Kidney glomerular epithelial cell (primary cell): ENCODE measurements at regions not wholly inside any gene's neighbourhood (a gene's known extent, or its start where the extent isn't known, plus 50 kb on each side); places are given as distances from the start of the nearest gene placed in this dataset.

Source experiments
- DNase-seq: peaks from one replicate; lab custom pipeline; 2025; lab: John Stamatoyannopoulos, UW

DNA sequence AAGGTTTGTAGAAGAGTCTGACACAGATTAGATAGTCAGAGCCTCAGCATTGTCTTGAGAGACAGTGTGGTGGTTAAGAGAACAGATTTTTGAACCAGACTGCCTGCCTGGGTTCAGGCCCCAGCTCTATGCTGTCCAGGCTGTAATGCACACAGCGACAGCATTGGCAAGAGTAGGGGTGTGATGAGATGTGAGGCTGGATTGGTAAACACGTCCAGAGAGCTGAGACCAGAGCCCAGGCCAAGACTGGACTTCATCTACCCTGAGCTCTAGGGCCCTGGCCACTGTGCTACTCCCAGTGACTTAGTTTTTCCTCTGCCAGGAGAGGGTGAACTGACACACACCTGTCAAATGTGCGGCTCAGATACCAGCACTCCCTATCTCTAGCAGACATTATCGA, 360.4 kb downstream of the RPS24 start:
- no peak for DNase-seq

DNA sequence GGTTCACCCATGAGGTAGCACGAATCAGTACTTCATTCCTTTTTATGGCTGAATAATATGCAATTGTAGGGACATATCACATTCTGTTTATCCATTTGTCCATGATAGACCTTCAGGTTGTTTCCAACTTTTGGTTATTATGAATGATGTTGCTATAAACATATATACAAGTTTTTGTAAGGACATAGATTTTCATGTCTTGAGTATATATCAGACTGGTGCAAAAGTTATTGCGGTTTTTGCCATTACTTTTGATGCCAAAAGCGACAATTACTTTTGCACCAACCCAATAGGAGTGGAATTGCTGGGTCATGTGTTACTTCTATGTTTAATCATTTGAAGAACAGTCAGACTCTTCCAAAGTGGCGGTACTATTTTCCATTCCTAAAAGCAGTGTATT, 361.5 kb downstream of the RPS24 start:
- DNase-seq: no peak

DNA sequence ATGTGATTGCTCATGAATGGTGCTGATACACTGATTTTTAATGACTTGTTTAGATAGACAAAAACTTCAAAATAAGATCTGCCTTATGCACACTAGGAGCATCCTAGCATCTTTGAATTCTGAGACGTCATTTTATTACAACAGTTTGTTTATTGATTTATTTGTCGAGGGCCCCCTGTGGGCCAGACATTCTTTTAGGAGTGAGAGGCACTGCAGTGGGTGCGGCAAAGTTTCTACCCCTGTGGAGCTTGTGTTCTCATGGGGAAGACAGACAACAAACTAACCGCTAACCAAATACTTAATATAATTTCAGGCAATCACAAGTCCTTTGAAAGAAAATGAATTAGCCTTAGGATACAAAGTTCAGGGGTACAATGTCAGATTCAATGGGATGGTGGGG, 363.1 kb downstream of the RPS24 start:
- DNase-seq: no peak

DNA sequence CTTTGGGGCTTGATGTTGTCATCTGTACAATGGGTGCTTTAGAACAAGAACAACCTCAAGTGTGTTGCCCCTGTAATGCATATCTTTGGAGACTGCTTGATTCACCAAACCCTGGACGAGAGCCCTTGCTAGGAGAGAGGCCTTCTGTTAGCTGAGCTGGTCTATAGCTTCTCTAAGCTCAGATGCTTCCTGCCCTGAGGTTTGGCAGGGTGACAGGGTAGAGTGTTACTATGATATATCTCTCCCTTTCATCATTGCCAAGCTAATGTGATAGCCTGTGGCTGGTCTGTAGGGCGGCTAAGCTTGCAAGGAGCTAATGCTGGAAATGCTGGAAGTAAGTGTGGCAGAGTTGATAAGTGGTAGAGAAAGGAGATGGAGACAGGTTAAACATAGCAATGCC, 364.1 kb downstream of the RPS24 start:
- no peak for DNase-seq

DNA sequence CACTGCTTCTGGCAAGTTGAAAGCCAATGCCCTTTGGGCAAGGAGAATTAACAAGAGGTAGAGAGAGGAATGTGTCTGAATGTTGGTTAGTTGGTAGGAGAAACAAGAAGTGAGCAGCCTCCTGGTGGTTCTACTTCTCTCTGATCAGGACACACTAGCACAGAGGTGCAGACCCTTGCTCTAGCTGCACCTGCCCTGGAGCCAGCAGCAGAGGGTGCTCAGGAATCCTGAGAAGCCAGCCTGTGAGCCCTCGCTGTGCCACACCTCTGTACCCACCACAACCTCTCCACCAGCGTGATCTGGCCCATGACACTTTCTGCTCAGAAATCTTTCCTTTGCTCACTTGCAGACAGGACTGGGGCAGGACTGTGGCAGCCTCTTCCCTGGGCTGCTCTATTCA, 364.7 kb downstream of the RPS24 start:
- no peak for DNase-seq

DNA sequence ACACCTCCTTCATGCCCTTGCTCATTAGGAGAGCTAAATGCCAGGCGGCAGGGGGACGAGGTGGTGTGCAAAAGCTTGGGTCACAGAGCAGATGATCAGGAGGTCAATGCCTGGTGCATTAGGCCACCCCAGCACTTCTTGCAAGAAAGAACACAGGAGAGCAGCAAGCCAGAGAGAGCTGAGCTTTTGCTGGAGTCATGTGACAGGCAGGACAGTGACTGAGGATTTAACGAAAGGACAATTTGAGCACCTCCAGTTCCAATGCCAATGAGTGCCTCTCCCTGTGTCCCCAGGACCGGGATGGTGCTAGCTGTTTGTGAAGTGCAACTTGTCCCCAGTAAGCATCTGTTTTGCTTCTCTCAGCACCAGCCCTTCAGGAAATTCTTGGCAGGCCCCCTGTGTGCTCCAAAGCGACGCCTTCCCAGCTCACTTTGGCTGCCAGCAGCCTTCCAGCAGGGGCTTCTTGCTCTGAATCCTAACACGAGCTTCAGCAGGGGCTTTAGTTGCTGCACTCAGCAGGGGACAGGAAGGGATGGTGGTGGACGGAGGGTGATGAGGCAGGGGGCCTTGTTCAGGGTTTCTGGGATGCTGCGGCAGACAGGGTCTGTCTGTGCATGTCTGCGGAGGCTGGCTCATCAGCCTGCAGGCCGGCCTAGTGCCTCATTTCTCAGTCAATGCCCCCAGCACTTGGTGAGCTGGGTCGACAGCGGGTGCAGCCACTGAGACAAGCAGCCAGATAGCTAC, 368.1 kb downstream of the RPS24 start:
- no peak for DNase-seq

DNA sequence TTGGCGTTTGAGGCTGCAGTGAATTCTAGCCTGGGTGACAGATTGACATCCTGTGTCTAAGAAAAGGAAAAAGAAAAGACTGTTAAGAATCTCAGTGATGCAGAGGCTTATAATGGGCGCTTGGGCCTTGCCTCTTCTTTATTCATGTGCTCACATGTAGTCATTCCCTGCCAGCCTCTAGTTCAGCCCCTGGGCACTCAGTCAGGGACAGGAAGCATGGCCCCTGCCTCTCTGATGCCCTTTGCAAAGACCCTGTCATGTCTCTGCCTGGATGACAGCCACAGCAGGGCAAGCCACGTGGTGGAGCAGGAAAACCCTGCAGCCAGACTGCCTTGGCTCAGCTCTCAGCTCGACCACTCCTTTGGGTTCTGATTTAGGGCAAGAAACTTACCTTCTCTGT, 368.9 kb downstream of the RPS24 start:
- DNase-seq: no peak

DNA sequence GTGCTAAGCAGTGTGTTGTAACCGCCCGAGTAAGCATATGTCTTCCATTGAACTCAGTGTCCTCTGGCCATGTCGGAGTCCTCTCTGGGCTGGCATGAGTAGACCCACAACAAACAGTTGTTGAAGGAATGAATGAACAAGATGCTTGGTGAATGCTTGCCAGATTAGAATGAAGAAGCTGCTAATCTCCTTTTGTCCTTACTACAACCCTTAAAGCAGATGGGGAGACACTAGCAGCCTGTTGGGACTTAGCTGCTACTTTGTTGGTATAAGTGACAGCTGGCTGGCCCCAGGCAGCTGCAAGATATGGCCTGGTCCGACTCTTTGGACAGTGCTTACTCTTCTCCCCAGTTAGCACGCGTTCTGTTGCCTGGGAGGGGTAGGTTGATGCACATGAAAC, 370.1 kb downstream of the RPS24 start:
- DNase-seq: no peak

DNA sequence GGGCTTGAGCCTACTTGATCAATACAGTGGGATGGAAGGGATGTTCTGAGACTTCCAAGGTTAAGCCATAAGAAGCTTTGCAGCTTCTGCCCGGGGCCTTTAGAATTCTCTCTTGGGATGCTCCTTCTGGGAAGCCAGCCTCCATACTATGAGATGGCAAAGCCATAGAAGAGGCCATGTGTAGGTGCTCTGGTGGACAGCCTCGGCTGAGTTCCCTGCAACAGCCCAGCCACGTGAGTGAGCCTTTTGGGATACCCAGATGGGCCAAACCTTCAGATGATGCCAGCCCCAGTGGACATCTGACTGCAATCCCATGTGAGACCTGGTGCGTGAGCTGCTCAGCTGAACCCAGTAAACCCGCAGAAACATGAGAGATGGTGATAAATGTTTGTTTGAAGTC, 370.6 kb downstream of the RPS24 start:
- no peak for DNase-seq

DNA sequence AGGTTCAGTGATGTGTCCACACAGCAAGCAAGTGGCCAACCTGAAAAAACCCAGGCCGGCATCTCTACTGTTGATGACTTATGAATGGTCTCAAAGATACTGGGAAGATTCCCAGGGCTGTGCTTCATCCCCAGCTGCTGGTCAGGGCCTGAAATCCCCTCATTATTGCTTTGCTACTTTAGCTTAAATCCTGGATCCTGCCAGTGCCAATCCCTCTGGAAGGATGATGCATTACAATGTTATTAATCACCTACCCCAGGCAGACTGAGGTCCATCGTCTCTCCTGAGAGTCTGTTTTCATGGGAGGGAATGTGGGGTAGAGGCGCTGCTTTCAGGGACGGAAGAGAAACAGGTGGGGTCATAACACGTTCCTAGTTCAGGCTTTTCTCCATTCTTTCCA, 371.6 kb downstream of the RPS24 start:
- DNase-seq: no peak

DNA sequence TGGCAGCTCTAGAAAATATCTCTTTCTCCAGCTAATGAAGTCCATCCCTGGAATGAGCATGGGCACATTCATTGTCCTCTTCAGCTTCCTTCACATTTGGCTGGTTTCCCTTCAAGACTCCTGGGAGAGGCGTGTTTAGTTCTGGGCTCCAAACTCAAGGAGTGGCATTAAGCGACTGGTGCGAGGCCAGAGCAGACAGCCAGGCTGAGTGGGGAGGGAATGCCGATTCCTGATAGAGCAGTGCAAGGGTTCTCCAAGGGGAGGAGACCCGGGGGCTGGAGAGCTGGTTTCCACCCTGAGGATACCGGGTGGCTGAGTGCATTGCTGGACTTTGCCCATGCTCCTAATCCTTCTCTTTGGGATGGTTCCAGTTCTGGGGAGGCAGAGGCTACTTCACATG, 372.1 kb downstream of the RPS24 start:
- DNase-seq: no peak

DNA sequence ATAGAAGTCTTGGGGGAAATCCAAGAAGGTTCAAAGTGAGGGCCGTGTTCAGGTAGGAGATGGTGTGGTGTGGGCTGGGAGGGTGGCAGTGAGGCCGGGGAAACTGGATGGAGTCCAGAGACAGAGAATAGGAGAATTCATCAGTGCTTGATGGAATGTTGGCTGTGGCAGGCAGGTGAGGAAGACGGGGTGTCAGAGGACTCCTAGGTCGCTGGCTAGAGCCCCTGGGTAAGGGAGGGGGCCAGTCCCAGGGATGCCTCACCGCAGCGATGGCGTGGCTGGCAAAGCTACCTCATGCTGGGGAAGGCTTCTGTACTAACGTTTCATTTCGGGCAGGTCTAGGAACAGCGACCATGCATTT, 373.0 kb downstream of the RPS24 start:
- no peak for DNase-seq

DNA sequence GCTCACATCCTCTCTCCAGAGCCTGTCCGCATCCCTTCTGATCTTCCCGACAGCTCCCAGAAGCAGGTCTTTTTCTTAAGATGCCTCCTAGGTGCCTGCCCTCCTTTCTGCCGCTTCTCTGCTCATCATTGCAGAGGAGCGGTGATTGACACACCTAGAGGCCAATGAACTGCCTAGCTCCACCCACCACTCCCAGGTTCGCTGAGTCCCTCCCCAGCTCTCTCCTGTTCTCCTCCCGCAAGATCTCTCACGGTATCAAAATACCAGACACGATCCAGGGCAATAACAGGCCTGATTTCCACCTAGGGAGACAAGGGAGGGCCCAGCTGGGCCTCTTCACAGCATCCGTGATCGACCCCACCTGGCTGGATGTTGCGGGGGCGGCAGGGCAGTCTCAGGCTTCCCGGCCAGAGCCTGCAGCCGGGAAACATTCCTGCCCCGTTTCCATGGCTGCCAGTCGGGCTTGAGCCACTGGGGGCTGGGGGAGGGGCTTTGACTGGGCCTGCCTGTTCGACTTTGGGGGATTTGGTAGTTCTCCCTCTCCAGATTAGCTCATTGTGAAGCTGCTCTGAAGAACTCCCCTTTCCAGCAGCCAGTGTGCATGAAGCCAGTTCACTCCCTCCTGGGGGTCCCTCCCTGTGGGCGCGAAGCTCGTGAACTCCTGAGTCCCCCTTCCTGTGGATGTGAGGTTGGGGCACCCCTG, 373.5 kb downstream of the RPS24 start:
- peak; percentile 86 for DNase-seq

DNA sequence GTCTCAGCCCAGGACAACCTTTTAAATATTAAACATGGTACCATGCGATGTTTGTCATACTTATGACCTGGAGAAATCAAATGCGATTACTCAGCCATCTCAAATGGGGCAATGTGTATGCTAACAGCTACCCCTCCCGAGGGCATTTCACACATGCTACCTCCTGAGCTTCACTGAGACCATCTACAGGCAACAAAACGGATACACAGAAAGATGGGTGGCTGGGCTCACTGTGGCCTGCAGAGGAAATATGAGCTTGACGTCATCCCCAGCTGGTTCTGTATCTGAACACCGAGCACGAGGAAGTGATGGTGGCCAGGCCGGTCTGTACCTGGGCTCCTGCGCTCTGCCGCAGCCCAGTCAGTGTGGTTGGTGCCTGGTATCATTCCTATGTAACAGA, 374.3 kb downstream of the RPS24 start:
- DNase-seq: no peak

DNA sequence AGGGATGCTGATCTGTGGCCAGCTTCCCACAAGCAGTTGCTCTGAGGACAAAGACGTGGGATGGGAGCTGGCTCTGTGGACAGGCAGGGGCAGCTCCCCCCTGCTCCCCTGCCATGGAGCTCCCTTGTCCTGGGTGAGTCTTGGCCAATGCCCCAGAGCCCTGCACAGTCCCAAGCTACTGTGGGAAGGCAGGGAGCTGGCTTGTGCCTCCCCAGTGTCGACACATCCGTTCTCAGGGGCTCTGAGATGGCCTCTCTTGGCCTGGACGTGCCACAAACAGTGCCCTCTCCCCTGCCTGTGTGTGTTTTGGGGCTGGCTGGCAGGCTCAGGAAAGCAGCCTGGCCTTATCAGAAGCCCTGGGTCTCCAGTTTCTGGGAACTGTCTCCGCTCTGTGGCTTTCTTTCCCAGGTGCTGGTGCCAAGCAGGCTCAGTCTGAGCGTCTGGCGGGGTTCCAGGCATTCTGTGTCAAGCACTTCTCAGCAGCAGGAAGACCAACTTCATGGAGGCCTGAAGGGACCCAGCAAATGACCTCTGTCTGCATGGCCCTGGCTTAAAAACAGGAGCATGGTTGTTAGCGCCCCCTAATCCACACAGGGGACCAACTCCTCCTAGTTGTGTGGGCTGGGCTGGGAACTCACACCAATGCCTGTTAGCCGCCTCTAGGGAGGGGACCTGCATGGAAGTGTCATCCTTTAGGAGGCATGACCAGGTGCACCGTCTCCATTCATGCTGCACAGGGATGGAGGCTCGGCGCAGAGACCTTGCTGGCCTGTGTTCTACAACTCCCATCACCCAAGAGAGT, 375.2 kb downstream of the RPS24 start:
- no peak for DNase-seq

DNA sequence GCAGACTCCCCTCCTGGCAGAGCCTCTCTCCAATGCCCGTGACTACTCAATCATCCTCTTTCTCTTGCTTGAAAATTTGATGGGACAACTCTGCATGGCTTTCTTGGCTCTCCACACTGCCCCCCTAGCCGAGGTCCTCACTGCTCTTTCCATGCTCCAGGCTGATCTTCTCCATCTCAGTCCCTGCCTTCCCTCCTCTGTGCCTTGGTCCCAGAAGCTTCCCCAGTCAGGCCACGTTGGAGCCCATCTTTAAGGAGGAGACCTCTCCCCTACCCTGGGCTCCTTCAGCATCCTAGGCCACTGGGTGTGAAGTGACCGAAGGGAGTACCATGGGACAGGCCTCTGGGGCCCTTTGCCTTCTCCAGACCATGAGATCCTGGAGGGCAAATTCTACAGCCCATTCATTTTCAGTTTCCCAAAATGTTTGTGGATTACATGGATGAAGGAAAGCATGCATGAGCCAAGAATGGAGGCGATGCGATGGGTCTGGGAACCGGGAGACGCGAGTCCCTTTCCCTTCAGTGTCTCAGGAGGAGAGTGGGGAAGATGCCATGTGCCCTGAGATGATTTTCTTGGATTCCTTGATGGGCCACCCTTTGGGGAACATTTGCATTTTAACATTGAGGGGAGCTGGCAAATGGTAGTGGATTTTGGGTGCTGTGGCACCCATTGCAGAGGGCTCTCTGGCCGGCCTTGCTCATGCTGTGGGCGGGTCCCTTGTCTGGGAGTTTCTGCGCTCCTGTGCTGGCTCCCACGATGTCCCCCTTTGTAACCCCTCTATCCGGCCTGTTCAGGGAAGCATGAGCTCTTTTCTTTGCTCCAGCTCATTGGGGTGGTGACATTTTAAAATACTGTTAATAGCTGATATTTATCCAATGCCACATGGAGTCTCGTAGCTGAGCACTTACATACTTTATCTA, 376.6 kb downstream of the RPS24 start:
- DNase-seq: no peak

DNA sequence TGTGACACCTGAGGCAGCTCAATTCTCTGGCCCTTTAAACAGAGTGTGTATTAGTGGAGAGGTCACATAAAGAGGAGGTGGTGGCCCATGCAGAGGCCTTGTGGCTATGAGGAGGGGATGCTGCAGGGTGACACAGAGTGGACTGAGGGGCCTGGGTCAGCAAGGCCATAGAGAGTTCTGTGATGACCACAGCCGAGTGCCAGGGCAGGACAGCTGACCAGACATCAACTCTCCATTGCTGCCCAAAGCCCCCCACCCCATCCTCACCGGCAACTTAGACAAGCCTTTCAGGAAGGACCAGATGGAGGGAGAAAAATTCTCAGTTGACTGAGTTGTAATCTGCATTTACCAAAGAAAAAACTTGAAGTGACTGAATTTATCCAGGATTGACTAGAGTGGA, 378.1 kb downstream of the RPS24 start:
- DNase-seq: no peak

DNA sequence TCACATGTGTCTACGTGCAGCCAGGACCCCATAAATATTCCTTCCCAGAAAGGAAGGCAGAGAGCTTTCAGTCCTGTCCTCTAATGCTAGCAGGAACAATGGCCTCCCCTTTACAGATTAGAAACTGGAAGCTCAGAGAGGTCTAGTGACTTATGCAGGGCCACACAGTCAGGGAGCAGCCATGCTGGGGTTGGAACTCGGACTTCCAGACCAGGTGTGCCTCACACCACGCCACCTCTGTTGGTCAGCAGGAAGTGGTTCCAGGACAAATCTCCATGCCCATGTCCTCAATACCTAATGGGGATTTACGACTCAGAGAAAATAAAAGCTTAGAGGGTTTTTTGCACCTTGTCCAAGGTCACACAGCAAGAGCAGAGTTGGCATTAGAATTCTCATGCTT, 378.9 kb downstream of the RPS24 start:
- DNase-seq: no peak

DNA sequence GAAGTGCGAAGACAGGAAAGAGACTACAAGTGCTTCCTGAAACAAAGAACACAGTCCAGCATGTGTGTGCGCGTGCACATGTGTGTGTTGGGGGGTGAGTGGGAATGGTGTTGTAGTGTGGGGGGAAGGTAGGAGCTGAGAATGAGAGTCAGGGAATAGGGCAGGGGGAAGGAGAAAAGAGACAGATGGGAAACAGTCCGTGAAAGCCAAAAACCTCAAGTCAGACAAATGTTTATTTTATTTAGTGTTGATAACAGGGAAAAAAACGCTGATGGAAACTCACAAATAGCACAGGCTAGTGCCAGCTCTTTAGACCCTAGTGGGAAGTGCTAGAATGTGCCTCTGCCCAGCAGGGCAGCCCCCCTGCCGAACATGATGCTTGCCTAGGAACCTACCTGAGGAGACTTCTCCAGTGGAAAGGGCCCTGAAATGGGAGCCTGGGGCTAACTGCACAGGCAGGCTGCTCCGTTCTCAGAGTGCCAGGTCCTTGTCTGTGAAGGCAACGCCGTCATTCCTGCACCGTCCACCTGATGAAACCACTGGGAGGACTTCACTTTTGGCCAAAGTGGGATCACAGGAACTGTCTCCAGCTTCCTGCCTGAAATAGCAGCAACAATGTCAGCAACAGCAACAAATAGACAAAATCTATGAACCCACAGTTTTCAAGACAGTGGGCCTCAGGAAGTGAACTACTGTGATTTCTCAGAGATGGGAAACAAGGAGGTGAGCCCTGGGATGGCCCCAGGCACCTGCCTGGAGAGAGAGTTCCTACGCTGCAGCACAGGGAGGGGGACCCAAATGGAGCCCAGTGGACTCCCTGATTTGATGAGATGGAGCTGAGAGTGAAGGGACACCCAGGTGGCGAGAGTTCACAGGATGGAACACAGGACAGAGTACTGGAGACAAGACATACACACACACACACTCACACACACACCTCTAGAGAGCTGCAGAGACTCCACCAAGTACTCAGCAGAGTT, 379.7 kb downstream of the RPS24 start:
- DNase-seq: no peak

DNA sequence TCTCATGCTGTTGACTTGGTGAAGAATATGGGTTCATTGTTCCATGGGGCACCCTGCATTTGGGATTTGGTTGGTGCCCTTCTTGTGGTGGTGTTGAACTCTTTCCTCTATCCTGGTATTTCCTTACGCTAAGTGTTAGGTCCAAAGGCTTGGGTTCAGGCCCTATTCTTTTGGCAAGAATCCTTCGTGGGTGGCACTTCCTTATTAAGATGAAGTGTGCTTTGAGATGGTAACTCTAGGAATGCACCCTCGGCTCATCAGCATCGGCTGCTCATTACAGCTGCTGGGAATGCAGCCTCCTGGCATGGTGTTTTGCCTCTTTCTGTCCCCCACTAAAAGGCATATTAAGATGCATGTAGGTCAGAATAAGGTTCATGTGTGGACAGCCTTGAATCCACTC, 380.7 kb downstream of the RPS24 start:
- no peak for DNase-seq

DNA sequence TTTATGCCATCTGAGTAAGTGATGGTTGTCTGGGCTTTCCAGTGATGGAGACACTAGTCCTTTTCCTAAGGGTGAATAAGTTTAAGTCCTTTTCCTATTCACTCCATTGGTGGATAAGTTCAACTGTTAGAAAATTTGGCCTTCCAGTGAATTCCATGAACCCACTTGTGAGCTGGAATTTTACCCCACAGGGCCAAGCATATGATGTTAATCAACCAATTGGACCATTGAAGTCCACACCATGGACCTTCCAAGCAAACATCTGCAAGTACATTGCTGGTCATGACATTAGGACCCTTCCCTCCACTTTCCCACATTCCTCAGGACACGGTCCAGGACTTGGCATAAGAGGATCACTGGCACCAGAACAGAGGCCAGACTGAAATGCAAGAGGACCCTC, 381.4 kb downstream of the RPS24 start:
- no peak for DNase-seq
